Effector CD8-positive, alpha-beta T cell (primary cell): ENCODE measurements at regions not wholly inside any gene's neighbourhood (a gene's known extent, or its start where the extent isn't known, plus 50 kb on each side); places are given as distances from the start of the nearest gene placed in this dataset.
"Not testable (repeated sequence)": the region's sequence is repeated elsewhere in the genome, so short reads cannot be mapped to it uniquely, and the experiment has no call there.

Experiments used
- DNase-seq: peaks from one replicate; lab custom pipeline; 2025; lab: John Stamatoyannopoulos, UW

DNA sequence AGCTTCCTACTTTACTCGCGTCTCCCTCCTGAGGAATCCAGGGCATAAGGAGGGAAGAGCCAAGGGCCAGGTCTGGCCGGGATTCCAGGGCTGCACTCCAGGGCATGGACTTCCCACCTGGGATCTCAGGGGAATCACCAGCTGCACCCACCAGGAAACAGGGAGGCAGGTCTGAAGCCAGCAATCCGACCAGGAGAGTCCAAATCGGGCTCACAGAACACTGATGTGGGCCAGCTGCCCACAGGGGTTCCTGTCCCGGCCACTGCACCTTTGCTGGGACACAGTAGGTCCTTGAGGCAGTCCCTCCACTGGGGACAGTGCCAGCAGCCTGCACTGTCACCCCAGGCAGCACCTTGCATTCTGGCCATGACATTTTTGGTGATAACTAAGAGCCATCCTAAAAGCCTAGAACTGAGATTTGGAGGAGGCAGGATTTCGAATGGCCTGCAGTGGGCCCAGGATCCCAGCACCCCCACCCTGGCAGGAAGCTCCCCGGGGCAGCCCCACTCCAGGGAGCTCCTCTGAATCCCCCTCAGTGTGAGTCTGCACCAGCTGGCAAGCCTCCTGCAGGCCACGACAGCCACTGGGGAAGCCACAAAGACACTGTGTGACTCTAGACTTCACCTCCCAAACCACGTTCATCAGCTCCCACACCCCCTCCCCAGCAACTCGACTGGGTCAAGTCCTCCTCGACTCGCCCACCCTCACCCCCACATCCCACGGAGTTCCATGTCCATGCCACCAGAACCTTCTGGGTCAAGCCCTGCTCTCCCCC is 71.5 kb upstream of the PPP2R2D start:
- no peak for DNase-seq

DNA sequence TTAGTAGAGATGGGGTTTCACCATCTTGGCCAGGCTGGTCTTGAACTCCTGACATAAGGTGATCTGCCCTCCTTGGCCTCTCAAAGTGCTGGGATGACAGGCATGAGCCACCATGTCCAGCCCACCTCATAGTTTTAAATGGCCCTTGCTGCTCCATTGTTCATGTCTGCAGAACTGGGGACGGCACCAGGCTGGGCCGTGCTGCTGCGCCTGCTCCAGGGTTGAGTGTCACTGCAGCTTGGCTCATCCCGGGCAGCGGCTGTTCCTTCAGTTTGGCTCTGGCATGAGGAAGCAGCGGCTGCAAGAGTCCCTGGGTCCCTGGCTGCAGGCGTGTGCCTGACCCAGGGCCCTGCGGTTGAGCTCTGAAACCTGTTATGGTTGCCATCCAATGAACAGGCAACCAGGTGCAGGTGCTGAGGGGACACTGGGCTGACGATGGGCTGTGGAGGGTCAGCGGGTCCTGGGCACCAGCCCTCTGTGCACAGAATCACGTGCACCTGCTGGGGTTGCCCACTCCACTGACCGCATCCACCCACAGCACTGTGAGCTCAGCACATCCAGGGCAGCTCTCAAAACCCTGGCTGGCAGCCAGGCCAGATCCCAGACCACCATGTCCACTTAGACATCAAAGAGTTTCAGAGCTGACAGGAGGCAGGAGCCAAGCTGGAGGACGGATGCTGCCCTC is 70.2 kb upstream of the PPP2R2D start:
- no peak for DNase-seq

DNA sequence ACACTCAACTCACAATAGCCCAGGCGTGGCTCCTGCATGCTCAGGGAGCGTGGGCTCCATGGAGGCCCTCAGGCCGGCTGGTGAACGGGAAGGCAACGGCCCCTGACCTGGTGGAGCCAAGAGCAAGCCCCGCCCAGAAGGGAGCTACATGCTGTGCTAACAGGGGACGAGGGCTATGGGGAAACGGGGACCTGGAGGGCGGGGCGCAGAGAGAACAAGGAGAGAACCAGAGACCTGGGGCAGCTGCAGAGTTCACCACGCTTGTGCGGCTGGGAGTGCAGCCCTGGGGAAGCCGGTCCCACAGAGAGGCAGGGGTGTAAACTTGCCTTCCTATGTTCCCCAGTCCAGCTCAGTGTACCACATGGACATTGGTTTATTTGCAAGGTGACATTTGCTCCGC is 69.2 kb upstream of the PPP2R2D start:
- DNase-seq: no peak

DNA sequence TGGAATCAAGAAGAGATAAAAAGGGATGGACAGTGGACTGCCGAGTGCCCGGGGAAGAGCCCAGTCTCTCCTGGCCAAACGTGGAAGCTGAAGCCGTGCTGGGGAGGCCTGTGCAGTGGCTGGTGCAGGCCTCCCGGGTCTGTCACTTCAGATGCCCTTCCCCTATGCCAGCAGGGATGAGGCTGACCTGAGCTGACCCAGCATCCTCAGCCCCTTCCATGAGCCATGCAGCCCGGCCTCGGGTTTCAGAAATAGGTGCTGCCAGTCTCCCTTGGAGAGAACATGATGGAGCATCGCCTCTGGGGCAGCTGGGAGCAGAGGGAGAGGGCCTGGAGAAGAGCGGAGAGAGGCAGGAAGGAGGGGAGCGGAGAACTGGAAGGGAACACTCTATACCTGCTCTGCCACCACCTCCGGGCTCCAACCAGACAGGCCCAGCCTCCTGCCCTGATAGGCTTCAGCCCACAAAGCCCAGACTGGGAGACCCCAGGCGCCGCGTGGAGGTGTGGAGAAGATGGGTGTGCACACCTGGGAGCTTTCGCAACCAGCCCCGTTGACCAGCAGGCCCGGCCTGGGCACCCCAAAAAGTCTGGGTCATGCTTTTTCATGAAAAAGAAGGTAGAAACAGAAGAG is 68.6 kb upstream of the PPP2R2D start:
- no peak for DNase-seq

DNA sequence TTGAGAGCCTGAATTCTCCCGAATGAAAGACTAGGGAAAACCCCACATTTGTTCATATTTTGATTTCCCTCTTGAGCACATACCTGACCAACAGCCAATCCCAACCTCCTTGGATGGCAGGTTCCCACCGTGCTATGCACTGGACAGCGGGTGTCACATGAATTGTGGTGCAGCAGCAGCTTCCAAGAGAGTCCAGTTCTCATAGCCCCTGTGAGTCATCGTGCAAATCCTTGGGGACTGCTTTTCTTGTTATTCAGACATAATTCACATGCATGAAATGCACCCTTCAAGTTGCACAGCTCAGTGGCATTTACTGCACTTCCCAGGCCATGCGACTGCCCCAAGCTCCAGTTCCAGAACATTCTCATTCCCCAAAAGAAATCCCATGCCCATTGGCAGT is 67.8 kb upstream of the PPP2R2D start:
- no peak for DNase-seq

DNA sequence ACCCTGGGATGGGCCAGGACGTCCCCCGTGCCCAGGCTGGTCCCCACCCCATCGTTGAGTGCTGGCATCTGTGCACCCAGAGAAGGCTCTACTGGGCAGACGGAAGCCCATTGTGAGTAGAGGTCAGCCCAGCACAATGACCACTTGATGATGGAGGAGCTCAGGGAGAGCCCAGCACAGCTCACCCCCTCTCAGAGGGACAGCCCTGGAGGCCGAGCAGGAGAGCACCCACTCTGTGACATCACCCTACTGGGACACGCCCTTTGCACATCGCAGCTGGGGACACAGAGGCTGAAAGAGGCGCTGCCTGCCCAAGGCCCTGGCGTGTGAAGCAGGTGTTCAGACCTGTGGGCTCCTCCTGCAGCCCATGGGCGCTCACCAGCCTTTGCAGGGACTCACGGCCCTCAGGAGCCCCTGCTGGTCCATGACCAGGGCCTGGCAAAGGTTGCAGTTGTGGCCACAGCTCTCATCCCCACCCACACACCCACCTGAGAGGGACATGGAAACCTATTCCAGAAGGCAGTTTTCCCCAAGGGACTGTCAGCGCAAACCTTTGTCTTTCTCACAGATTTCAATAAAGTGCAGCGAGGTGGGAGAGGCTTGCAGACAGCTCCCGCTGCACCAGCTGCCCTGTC is 67.2 kb upstream of the PPP2R2D start:
- DNase-seq: no peak

DNA sequence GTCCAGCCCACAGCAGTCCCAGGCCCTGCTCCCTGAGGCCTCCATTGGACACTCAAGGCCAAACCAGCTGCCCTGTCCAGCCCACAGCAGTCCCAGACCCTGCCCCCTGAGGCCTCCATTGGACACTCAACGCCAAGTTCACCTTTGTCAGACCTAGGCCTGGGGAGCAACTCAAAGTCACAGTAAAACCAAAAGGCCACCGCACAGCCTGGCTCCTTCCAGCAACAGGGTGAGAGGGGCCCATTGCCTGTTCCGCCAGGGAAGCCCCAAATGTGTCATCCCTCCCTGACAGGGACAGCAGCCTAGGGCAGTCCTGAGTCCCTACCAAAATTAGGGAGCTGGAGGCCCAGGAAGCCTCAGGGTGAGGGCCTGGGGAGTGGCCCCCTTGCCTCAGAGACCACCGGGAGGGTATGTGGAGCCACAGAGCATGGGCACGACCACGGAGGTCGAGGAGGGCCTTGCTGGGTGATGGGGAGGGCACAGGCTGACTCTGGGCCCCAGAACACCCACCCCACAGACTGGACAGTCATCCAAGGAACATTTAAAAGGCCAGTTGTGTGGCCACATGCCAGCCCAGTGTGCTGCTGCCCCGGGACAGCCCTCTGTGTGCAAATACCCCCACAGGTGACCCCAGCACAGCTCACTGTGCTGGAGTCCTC is 66.5 kb upstream of the PPP2R2D start:
- no peak for DNase-seq

DNA sequence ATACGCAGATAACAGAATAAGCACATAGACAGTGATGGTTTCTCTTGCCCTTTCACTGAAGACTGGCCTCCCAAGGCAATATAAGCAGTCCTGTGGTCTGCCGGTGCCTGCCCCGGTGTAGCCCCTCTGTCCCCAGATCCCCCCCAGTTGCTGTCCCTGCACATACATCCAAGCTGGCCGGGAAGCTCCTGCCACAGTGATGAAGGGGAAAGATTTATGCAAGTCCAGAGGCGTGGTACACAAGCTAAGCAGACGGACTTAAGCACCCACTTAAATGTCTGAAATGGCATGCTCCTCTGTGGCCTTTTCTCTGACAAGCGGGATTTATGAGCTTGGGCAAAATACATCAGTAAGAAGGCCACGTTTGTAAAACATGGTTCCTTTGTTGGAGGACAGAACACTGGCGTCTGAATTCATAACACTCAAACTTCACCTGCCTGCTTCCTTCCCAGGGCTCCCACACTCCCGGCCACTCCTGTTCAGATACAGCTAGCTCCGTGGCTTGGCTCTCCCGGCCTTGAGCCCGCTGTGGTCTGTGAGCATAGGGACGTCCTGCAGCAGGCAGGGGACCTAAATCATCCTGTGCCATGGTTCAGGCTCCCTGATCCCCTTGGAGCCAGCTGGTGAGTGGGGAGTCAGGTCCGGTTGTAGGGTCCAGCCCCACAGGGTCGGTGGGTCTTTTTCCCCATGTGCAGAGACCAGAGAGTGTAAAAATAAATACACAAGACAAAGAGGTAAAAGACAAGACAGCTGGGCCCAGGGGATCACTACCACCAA is 61.7 kb upstream of the PPP2R2D start:
- no peak for DNase-seq

DNA sequence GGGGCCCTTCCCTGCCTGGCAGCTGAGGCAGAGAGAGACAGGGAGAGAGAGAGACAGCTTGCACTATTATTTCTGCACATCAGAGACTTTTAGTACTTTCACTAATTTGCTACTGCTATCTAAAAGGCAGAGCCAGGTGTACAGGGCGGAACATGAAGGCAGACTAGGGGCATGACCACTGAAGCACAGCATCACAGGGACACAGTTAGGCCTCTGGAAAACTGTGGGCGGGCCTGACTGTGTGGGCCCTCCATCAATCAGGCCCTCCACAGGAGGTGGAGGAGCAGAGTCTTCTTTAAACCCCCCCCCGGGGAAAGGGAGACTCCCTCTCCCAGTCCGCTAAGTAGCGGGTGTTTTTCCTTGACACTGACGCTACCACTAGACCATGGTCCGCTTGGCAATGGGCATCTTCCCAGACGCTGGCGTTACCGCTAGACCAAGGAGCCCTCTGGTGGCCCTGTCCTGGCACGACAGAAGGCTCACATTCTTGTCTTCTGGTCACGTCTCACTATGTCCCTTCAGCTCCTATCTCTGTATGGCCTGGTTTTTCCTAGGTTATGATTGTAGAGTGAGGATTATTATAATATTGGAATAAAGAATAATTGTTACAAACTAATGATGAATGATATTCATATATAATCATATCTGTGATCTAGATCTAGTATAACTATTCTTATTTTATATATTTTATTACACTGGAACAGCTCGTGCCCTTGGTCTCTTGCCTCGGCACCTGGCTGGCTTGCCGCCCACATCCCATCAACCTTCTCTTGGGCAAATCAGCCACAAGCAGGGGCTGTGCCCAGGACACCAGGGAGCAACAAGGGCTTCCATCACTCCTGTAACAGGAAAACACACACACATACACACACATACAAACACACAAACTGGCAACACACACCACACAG is 60.7 kb upstream of the PPP2R2D start:
- DNase-seq: not testable (repeated sequence)

DNA sequence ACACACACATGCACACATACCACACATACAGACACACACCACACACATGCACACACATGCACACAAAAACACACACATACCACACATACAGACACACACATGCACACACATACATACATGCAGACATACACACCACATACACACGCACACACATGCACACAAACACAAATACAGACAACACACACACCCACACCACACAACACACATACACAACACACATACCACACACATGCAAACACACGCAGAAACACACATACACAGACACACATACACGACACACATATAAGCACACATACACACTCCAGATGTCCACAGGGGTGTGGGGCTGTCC is 60.1 kb upstream of the PPP2R2D start:
- no peak for DNase-seq

DNA sequence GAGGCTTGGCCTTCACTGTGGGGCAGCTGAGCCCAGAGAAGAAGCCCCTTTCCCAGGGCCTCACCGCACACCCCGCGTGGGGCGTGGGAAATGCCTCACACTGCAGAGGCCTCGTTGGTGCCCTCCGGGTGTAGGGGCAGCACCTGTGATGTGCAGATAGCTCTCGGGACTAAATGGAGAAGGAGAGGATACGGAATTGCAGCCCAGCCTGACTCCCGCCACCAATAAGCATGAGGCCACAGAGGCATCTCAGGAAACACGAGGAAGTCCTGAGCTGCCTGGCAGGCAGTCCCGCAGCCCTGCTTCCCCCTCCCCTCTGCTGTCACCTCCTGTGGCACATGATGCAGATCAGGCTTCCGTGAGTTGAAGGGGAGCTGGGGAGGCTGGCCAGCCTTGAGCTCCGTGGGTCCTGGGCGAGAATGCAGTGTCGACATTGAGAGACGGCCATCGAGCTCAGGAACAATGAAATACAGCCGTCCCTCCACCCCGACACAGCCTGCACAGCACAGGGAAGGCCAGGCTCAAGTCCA is 59.6 kb upstream of the PPP2R2D start:
- no peak for DNase-seq

DNA sequence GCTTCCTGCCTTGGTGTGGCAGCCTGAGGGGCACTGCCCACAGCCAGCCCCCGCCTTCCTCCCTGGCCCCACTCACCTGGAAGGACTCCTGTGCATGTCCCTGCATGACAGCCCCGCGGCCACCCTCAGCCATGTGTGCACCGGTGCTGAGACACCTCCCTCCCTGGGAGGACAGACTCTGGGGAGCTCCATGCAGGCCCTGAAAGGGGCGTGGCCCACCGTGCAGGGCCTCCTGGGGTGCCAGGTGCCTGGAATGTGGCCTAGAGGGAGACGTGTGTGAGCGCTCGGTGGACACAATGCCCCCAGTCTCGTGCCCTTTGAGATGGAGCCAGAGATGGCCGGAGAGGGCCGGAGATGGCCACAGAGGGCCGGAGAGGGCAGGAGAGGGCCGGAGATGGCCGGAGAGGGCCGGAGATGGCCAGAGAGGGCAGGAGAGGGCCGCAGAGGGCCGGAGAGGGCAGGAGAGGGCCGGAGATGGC is 59.1 kb upstream of the PPP2R2D start:
- no peak for DNase-seq

DNA sequence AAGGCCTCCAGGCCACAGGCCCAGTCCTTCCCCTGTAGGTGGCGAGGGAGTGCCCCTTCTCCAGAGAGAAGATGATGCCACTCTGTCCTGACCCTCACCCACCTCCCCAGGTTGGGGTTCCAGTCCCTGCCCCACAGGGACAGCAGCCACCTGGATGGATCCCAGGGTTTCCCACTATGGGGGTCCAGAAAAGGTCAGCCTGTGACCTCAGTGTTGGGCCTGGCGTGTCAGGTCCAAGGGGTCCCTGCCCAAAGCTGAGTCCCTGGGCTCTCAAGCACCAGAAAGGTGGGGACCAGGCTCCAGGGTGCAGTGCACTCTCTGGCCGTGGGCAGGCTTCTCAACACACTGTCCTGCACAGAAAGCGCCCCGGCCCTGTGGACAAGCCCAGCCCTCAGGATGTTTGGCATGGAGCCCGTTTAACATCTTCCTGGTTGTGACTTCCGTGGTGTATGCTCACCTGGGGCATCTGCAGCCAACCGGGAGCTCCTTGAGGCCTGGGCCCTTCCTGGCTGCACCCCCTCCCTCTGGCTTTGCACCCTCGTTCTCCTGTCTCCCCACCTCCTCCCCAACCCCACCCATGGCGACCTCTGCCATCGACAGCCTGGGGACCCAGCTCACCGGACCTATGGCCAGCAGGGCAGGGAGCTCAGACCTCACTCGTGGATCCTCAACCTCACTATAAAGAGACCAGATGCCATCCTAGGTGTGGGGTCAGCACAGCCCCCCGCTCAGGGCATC is 58.3 kb upstream of the PPP2R2D start:
- DNase-seq: no peak

DNA sequence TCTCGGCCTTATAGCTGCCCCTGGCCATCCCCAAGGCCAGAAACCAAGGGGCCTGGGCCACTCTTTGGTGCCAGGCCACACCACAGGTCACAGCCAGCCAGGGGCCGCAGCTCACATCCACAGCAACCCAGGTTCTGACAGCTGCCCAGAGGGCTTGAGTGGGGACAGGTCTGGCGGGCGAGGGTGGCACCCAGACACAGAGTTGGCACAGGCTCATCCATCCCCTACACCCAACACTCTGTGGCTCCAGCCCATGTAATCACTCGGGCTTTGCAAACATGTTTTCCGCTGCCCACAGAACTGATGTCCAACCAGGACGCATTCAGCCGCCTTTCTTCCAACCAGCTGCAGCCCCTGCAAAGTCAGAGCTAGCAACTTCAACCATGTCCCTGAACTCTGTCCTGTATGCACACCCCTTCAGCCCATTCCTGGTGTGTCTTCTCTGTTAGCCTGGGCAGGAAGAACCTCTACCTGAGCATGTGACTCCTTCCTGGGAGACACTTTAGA is 57.7 kb upstream of the PPP2R2D start:
- DNase-seq: no peak

DNA sequence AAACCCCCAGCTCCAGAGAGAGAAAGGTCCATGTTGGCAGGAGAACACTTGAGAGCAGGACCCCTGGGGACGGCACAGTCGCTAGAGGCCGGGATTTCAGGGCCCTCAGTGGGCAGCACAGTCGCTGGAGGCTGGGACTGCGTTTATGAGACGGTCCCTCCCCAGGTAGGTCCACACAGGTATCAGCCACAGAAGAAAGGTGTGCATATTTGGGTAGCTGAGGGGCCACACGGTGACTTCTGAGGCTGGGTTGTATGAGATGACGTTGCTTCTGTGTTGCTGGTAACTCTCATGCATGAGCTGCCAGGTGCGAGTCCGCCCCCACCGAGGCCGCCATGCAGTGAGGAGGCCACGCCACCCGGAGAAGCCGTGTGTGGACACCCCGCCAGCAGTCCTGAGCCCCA is 56.9 kb upstream of the PPP2R2D start:
- DNase-seq: no peak

DNA sequence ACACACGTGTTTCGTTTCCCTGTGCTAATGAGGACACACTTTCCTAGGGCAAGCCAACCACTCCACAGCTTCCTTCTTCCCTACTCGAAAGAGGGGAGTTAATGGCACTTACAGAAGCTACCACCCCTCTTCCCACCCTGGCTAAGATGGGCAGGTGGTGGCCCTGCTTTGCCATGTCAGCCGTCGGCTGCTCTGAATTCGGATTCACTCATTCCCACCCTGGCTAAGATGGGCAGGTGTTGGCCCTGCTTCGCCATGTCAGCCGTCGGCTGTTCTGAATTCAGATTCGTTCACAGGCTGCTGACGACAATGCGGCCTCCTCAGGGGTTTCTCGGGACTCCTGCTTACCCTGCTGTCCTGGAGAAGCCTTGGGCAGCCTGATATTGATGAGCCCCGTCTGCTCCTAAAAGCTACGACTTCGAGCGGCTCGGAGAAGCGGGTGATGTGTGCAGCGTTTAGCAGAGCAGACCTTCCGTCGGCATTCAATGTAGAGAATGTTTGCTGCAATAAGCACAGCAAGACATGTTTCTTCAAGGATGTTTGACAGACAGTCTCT is 56.2 kb upstream of the PPP2R2D start:
- no peak for DNase-seq

DNA sequence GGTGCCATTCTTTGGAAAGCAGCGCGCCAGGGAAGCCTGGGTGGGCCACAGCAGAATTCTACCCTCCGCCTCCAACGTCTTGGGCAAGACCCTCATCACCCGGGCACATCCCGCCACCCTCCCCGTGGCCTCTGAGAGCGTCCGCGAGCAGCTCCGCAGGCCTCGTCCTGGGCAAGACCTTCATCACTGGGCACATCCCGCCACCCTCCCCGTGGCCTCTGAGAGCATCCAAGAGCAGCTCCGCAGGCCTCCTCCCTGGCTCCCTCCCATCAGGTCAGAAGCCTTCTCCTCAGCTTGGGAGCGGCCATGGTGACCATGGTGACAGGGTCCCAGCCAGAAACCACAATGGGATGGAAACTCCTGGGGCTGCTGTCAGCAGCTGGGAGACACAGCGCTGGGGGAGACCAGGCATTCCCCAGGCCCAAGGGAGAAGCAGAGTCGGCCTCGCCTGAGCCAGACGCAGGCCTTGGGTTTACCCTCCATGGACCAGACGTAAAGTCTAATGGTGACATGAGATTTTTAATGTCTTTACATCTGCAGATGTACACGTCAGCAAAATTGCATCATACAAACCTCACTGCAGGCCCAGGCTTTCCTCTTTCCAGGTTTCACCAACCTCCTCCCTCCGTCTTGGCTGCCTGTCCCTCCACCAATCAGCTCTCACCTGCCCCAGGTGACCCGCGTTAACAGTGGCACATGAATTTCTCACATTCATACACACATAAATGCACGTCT is 55.1 kb upstream of the PPP2R2D start:
- no peak for DNase-seq
